Suprapubic skin (tissue), 4 donors: ENCODE measurements at regions not wholly inside any gene's neighbourhood (a gene's known extent, or its start where the extent isn't known, plus 50 kb on each side); places are given as distances from the start of the nearest gene placed in this dataset.

Experiments
- CTCF ChIP-seq, 2 donors: fragments of 200-600 bp in 1 of 2; fragments of 450-650 bp in 1 of 2; sonication (generic) in 1 of 2; IDR thresholded peaks; one replicate each; pipeline ENCODE4 v1.5.1; 2016 to 2019; ENCODE audit warnings: antibody characterized with exemption in 2 of 2, mild to moderate bottlenecking in 1 of 2, moderate library complexity in 1 of 2
- EP300 ChIP-seq: sonication (generic); formaldehyde crosslinking; IDR thresholded peaks from one replicate; pipeline ENCODE4 v1.6.1; 2017; ENCODE audit warnings: antibody characterized with exemption
- POLR2A ChIP-seq, 2 donors: fragments of 450-650 bp; IDR thresholded peaks; one replicate each; pipeline ENCODE4 v1.6.1; 2017; ENCODE audit warnings: antibody characterized with exemption in 2 of 2, mild to moderate bottlenecking in 2 of 2, moderate library complexity in 2 of 2
- POLR2AphosphoS5 ChIP-seq, 3 donors: sonication (generic); formaldehyde crosslinking; IDR thresholded peaks; one replicate each; pipeline ENCODE4 v1.6.1; 2017; ENCODE audit warnings: antibody characterized with exemption in 3 of 3

GRCh38 chr11:70637186-70637800 lies 239.0 kb downstream of the CTTN start:
- TF ChIP-seq CTCF (IDR thresholded peaks at IDR 0.05) (no peak), POLR2A (IDR thresholded peaks at IDR 0.05) (no peak), POLR2AphosphoS5 (IDR thresholded peaks at IDR 0.05) (no peak), EP300 (no peak)
